Neuron (in vitro differentiated cells): ENCODE measurements at regions not wholly inside any gene's neighbourhood (a gene's known extent, or its start where the extent isn't known, plus 50 kb on each side); places are given as distances from the start of the nearest gene placed in this dataset.

Experiments used
- H2AFZ ChIP-seq: one replicate; pipeline ENCODE4 v1.6.1; 2013; ENCODE audit warnings: low read depth, mild to moderate bottlenecking, inconsistent platforms, low read length, moderate library complexity
- H3K27me3 ChIP-seq: one replicate; pipeline ENCODE4 v1.6.1; 2013; ENCODE audit warnings: low read length; ENCODE audit not compliant: insufficient read depth
- H3K36me3 ChIP-seq: one replicate; pipeline ENCODE4 v1.6.1; 2013; ENCODE audit warnings: low read length; ENCODE audit not compliant: insufficient read depth
- H3K4me1 ChIP-seq: one replicate; pipeline ENCODE4 v1.6.1; 2013; ENCODE audit warnings: low read length; ENCODE audit not compliant: insufficient read depth
- H3K4me3 ChIP-seq: 2 replicates; pipeline ENCODE4 v1.5.1; 2013; ENCODE audit warnings: mild to moderate bottlenecking, low read length, moderate library complexity
- H3K9me3 ChIP-seq: one replicate; pipeline ENCODE4 v1.6.1; 2013; ENCODE audit warnings: low read length

GRCh38 chr1:229841230-229841629 is 215.2 kb downstream of the URB2 start:
- H3K4me3 ChIP-seq, result no peak overlapping the region
- peaks cover 2% of the 10 kb centered on the region for H3K9me3 ChIP-seq
- no peaks in the 10 kb centered on the region for H3K4me1 ChIP-seq
- H3K36me3 ChIP-seq, result no peaks in the 10 kb centered on the region
- H3K27me3 ChIP-seq, result peaks cover 7% of the 10 kb centered on the region
- no peak overlapping the region for H2AFZ ChIP-seq

- Histone ChIP-seq H3K4me1 (no peaks in the 10 kb centered on the region), H3K4me3 (no peak overlapping the region), H2AFZ (no peak overlapping the region), H3K27me3 (peaks cover 7% of the 10 kb centered on the region), H3K36me3 (no peaks in the 10 kb centered on the region), H3K9me3 (peaks cover 2% of the 10 kb centered on the region)
Measured at GRCh38 chr1:229842302-229843255, 216.5 kb downstream of the URB2 start.

- Histone ChIP-seq H3K9me3 (peaks cover 2% of the 10 kb centered on the region), H3K4me1 (no peaks in the 10 kb centered on the region), H2AFZ (no peak overlapping the region), H3K4me3 (no peak overlapping the region), H3K27me3 (peaks cover 7% of the 10 kb centered on the region), H3K36me3 (no peaks in the 10 kb centered on the region)
Measured at GRCh38 chr1:229843627-229844238, 217.7 kb downstream of the URB2 start.

- H3K4me1 ChIP-seq, result no peaks in the 10 kb centered on the region
- H2AFZ ChIP-seq, result no peak overlapping the region
- H3K36me3 ChIP-seq, result no peaks in the 10 kb centered on the region
- H3K9me3 ChIP-seq, result peaks cover 2% of the 10 kb centered on the region
- H3K4me3 ChIP-seq, result no peak overlapping the region
- peaks cover 7% of the 10 kb centered on the region for H3K27me3 ChIP-seq
Measured at GRCh38 chr1:229844675-229845074, 218.6 kb downstream of the URB2 start.

GRCh38 chr1:229845410-229846138 is 219.5 kb downstream of the URB2 start:
- H3K9me3 ChIP-seq, result peaks cover 2% of the 10 kb centered on the region

GRCh38 chr1:229846351-229846750 is 220.3 kb downstream of the URB2 start:
- H3K4me3 ChIP-seq, result no peak overlapping the region
- H3K9me3 ChIP-seq, result peaks cover 2% of the 10 kb centered on the region
- H2AFZ ChIP-seq, result no peak overlapping the region
- H3K27me3 ChIP-seq, result peaks cover 9% of the 10 kb centered on the region
- H3K36me3 ChIP-seq, result no peaks in the 10 kb centered on the region
- H3K4me1 ChIP-seq, result no peaks in the 10 kb centered on the region

More at GRCh38 chr1:229845410-229846138, 219.5 kb downstream of the URB2 start:
- no peaks in the 10 kb centered on the region for H3K36me3 ChIP-seq
- H3K4me3 ChIP-seq, result no peak overlapping the region
- no peaks in the 10 kb centered on the region for H3K4me1 ChIP-seq
- no peak overlapping the region for H2AFZ ChIP-seq
- peaks cover 7% of the 10 kb centered on the region for H3K27me3 ChIP-seq

- H2AFZ ChIP-seq, result no peak overlapping the region
- no peak overlapping the region for H3K4me3 ChIP-seq
Measured at GRCh38 chr1:229848752-229849677, 218.0 kb upstream of the GALNT2 start.

GRCh38 chr1:229851511-229851910 is 215.5 kb upstream of the GALNT2 start:
- Histone ChIP-seq H3K9me3 (no peaks in the 10 kb centered on the region), H3K4me1 (no peaks in the 10 kb centered on the region), H2AFZ (no peak overlapping the region), H3K27me3 (peaks cover 2% of the 10 kb centered on the region), H3K4me3 (no peak overlapping the region), H3K36me3 (no peaks in the 10 kb centered on the region)

More at GRCh38 chr1:229848752-229849677, 218.0 kb upstream of the GALNT2 start:
- Histone ChIP-seq H3K36me3 (no peaks in the 10 kb centered on the region), H3K4me1 (no peaks in the 10 kb centered on the region), H3K9me3 (peaks cover 2% of the 10 kb centered on the region), H3K27me3 (peaks cover 9% of the 10 kb centered on the region)

- Histone ChIP-seq H3K36me3 (no peaks in the 10 kb centered on the region), H3K4me1 (no peaks in the 10 kb centered on the region), H3K4me3 (no peak overlapping the region), H3K9me3 (no peaks in the 10 kb centered on the region), H2AFZ (no peak overlapping the region), H3K27me3 (peaks cover 2% of the 10 kb centered on the region)
Measured at GRCh38 chr1:229853751-229854150, 213.3 kb upstream of the GALNT2 start.

- Histone ChIP-seq H3K4me3 (no peak overlapping the region), H3K27me3 (peaks cover 2% of the 10 kb centered on the region), H3K36me3 (no peaks in the 10 kb centered on the region), H3K4me1 (no peaks in the 10 kb centered on the region), H2AFZ (no peak overlapping the region), H3K9me3 (no peaks in the 10 kb centered on the region)
Measured at GRCh38 chr1:229854620-229855019, 212.4 kb upstream of the GALNT2 start.

GRCh38 chr1:229856009-229856650 is 210.9 kb upstream of the GALNT2 start:
- Histone ChIP-seq H3K27me3 (no peaks in the 10 kb centered on the region), H2AFZ (no peak overlapping the region), H3K36me3 (no peaks in the 10 kb centered on the region), H3K4me3 (no peak overlapping the region), H3K4me1 (no peaks in the 10 kb centered on the region), H3K9me3 (no peaks in the 10 kb centered on the region)

- no peak overlapping the region for H3K4me3 ChIP-seq
- peaks cover 11% of the 10 kb centered on the region for H3K4me1 ChIP-seq
- no peak overlapping the region for H2AFZ ChIP-seq
- H3K9me3 ChIP-seq, result no peaks in the 10 kb centered on the region
- no peaks in the 10 kb centered on the region for H3K27me3 ChIP-seq
- no peaks in the 10 kb centered on the region for H3K36me3 ChIP-seq
Measured at GRCh38 chr1:229857585-229857984, 209.5 kb upstream of the GALNT2 start.
